ENCODE measurements at regions not wholly inside any gene's neighbourhood (a gene's known extent, or its start where the extent isn't known, plus 50 kb on each side); places are given as distances from the start of the nearest gene placed in this dataset.
"Not testable (repeated sequence)": the region's sequence is repeated elsewhere in the genome, so short reads cannot be mapped to it uniquely, and the experiment has no call there.

- peaks cover 17% of the 10 kb centered on the region for H3K4me1 Mint-ChIP-seq
- H3K27ac Mint-ChIP-seq, result peak overlapping the region; percentile 55
- CTCF ChIA-PET, result interaction anchor here (0.6 to 8.6 kb wide), 9 partner anchors 9 to 393 kb away, joined by 3 to 73 read pairs (median 3); partner anchors contain the start of gene HAPLN3
- ATAC-seq (peak; percentile 88), DNase-seq (peak; percentile 93)
- peaks cover 3% of the 10 kb centered on the region for H3K27me3 Mint-ChIP-seq
- POLR2A ChIA-PET, result no interaction called here
- intact Hi-C loops (cut with DNase I, micrococcal nuclease), result loop anchor here (1.0 to 5.0 kb wide), 3 partner anchors 113 to 395 kb away; partner anchors contain the start of gene AEN (in 1 of the 2)
- H3K9me3 Mint-ChIP-seq (ENCODE audit: low read depth), result no peaks in the 10 kb centered on the region
- peak overlapping the region; percentile 47 for H3K4me3 Mint-ChIP-seq
- H3K36me3 Mint-ChIP-seq (ENCODE audit: low read depth), result no peaks in the 10 kb centered on the region
Measured at GRCh38 chr15:89017370-89018066, 70.7 kb upstream of the ABHD2 start.

- DNase-seq (no peak), ATAC-seq (no peak)
- ChIA-PET POLR2A (interaction anchor here (0.6 kb wide), 1 partner anchor 273 kb away, joined by 3 read pairs; no protein-coding TSS in a partner anchor), CTCF (interaction anchor here (0.8 to 8.6 kb wide), 5 partner anchors 19 to 394 kb away, joined by 3 to 73 read pairs (median 3); no protein-coding TSS in a partner anchor)
- Mint-ChIP-seq H3K4me3 (no peak overlapping the region), H3K9me3 (ENCODE audit: low read depth) (no peaks in the 10 kb centered on the region), H3K27me3 (peaks cover 2% of the 10 kb centered on the region), H3K36me3 (ENCODE audit: low read depth) (no peaks in the 10 kb centered on the region), H3K4me1 (peaks cover 17% of the 10 kb centered on the region), H3K27ac (no peak overlapping the region)
- intact Hi-C loops (cut with DNase I, micrococcal nuclease), result loop anchor here in 1 of 2 experiments (5.0 kb wide), 1 partner anchor 396 kb away; the partner anchor contains the start of gene AEN
Measured at GRCh38 chr15:89018207-89018606, 70.0 kb upstream of the ABHD2 start.

- H3K4me1 Mint-ChIP-seq, result peaks cover 17% of the 10 kb centered on the region
- ChIA-PET POLR2A (no interaction called here), CTCF (interaction anchor here (0.6 to 8.6 kb wide), 2 partner anchors 21 to 116 kb away, joined by 5 to 73 read pairs; no protein-coding TSS in a partner anchor)
- H3K9me3 Mint-ChIP-seq (ENCODE audit: low read depth), result no peaks in the 10 kb centered on the region
- no peaks in the 10 kb centered on the region for H3K36me3 Mint-ChIP-seq (ENCODE audit: low read depth)
- intact Hi-C loops (cut with DNase I, micrococcal nuclease), result loop anchor here in 1 of 2 experiments (5.0 kb wide), 1 partner anchor 397 kb away; the partner anchor contains the start of gene AEN
- H3K27ac Mint-ChIP-seq, result no peak overlapping the region
- ATAC-seq (no peak), DNase-seq (no peak)
- H3K27me3 Mint-ChIP-seq, result peaks cover 2% of the 10 kb centered on the region
- H3K4me3 Mint-ChIP-seq, result no peak overlapping the region
Measured at GRCh38 chr15:89019436-89019835, 68.8 kb upstream of the ABHD2 start.

- no peak for ATAC-seq
- POLR2A ChIA-PET, result no interaction called here
Measured at GRCh38 chr15:89021224-89021623, 67.0 kb upstream of the ABHD2 start.

GRCh38 chr15:89021886-89022285 lies 66.4 kb upstream of the ABHD2 start:
- H3K9me3 Mint-ChIP-seq (ENCODE audit: low read depth); DNase-seq; H3K4me3 Mint-ChIP-seq; POLR2A ChIA-PET; H3K4me1 Mint-ChIP-seq; H3K27ac Mint-ChIP-seq; ATAC-seq; H3K36me3 Mint-ChIP-seq (ENCODE audit: low read depth); H3K27me3 Mint-ChIP-seq; intact Hi-C loops (cut with DNase I, micrococcal nuclease): not testable (repeated sequence)
- CTCF ChIA-PET, result interaction anchor here (1.3 to 8.6 kb wide), 2 partner anchors 118 to 186 kb away, joined by 3 to 73 read pairs; no protein-coding TSS in a partner anchor

More at GRCh38 chr15:89021224-89021623, 67.0 kb upstream of the ABHD2 start:
- peaks cover 14% of the 10 kb centered on the region for H3K4me1 Mint-ChIP-seq
- DNase-seq, result no peak
- H3K27ac Mint-ChIP-seq, result no peak overlapping the region
- H3K9me3 Mint-ChIP-seq (ENCODE audit: low read depth), result no peaks in the 10 kb centered on the region
- no peaks in the 10 kb centered on the region for H3K36me3 Mint-ChIP-seq (ENCODE audit: low read depth)
- H3K27me3 Mint-ChIP-seq, result no peaks in the 10 kb centered on the region
- CTCF ChIA-PET, result interaction anchor here (0.6 to 8.6 kb wide), 3 partner anchors 118 to 395 kb away, joined by 3 to 73 read pairs (median 4); no protein-coding TSS in a partner anchor
- no peak overlapping the region for H3K4me3 Mint-ChIP-seq
- intact Hi-C loops (cut with DNase I, micrococcal nuclease), result no loop called here

- no peaks in the 10 kb centered on the region for H3K36me3 Mint-ChIP-seq (ENCODE audit: low read depth)
- H3K27me3 Mint-ChIP-seq, result peaks cover 2% of the 10 kb centered on the region
- DNase-seq (no peak), ATAC-seq (no peak)
- no peak overlapping the region for H3K4me3 Mint-ChIP-seq
- H3K4me1 Mint-ChIP-seq, result no peaks in the 10 kb centered on the region
- ChIA-PET CTCF (interaction anchor here (0.6 to 8.6 kb wide), 2 partner anchors 8 to 120 kb away, joined by 3 to 73 read pairs; no protein-coding TSS in a partner anchor), POLR2A (no interaction called here)
- intact Hi-C loops (cut with DNase I, micrococcal nuclease), result no loop called here
- no peak overlapping the region for H3K27ac Mint-ChIP-seq
- H3K9me3 Mint-ChIP-seq (ENCODE audit: low read depth), result no peaks in the 10 kb centered on the region
Measured at GRCh38 chr15:89023311-89023961, 64.8 kb upstream of the ABHD2 start.

- peaks cover 2% of the 10 kb centered on the region for H3K27me3 Mint-ChIP-seq
- H3K9me3 Mint-ChIP-seq (ENCODE audit: low read depth), result no peaks in the 10 kb centered on the region
- intact Hi-C loops (cut with DNase I, micrococcal nuclease), result no loop called here
- ChIA-PET POLR2A (no interaction called here), CTCF (interaction anchor here (8.6 kb wide), 1 partner anchor 121 kb away, joined by 73 read pairs; no protein-coding TSS in a partner anchor)
- no peaks in the 10 kb centered on the region for H3K36me3 Mint-ChIP-seq (ENCODE audit: low read depth)
- no peaks in the 10 kb centered on the region for H3K4me1 Mint-ChIP-seq
- DNase-seq (no peak), ATAC-seq (no peak)
- no peak overlapping the region for H3K4me3 Mint-ChIP-seq
- H3K27ac Mint-ChIP-seq, result no peak overlapping the region
Measured at GRCh38 chr15:89024418-89024817, 63.8 kb upstream of the ABHD2 start.

- H3K4me1 Mint-ChIP-seq, result peaks cover 3% of the 10 kb centered on the region
- H3K27me3 Mint-ChIP-seq, result peaks cover 2% of the 10 kb centered on the region
- ATAC-seq (no peak), DNase-seq (no peak)
- no peaks in the 10 kb centered on the region for H3K9me3 Mint-ChIP-seq (ENCODE audit: low read depth)
- ChIA-PET POLR2A (interaction anchor here (0.7 to 1.0 kb wide), 2 partner anchors 62 to 158 kb away, joined by 3 to 4 read pairs; partner anchors contain the start of gene ABHD2), CTCF (interaction anchor here (0.7 kb wide), 1 partner anchor 37 kb away, joined by 4 read pairs; no protein-coding TSS in a partner anchor)
- H3K27ac Mint-ChIP-seq, result no peak overlapping the region
- no peaks in the 10 kb centered on the region for H3K36me3 Mint-ChIP-seq (ENCODE audit: low read depth)
- intact Hi-C loops (cut with DNase I, micrococcal nuclease), result no loop called here
- H3K4me3 Mint-ChIP-seq, result no peak overlapping the region
Measured at GRCh38 chr15:89026167-89026566, 62.1 kb upstream of the ABHD2 start.

GRCh38 chr15:89028036-89028435 lies 60.2 kb upstream of the ABHD2 start:
- CTCF ChIA-PET, result interaction anchor here (0.5 to 1.3 kb wide), 4 partner anchors 28 to 124 kb away, joined by 3 to 7 read pairs (median 4); no protein-coding TSS in a partner anchor
- Mint-ChIP-seq H3K4me1 (peaks cover 3% of the 10 kb centered on the region), H3K9me3 (ENCODE audit: low read depth) (no peaks in the 10 kb centered on the region), H3K36me3 (ENCODE audit: low read depth) (no peaks in the 10 kb centered on the region), H3K4me3 (no peak overlapping the region), H3K27me3 (peaks cover 2% of the 10 kb centered on the region), H3K27ac (no peak overlapping the region)
- intact Hi-C loops (cut with DNase I, micrococcal nuclease), result no loop called here
- POLR2A ChIA-PET, result no interaction called here
- DNase-seq (no peak), ATAC-seq (no peak)

- H3K27ac Mint-ChIP-seq, result no peak overlapping the region
- peaks cover 3% of the 10 kb centered on the region for H3K4me1 Mint-ChIP-seq
- DNase-seq (no peak), ATAC-seq (no peak)
- peaks cover 2% of the 10 kb centered on the region for H3K27me3 Mint-ChIP-seq
- POLR2A ChIA-PET, result no interaction called here
- intact Hi-C loops (cut with DNase I, micrococcal nuclease), result no loop called here
- H3K36me3 Mint-ChIP-seq (ENCODE audit: low read depth), result no peaks in the 10 kb centered on the region
- H3K9me3 Mint-ChIP-seq (ENCODE audit: low read depth), result no peaks in the 10 kb centered on the region
- CTCF ChIA-PET, result interaction anchor here (1.1 to 3.0 kb wide), 3 partner anchors 15 to 126 kb away, joined by 5 to 9 read pairs (median 5); no protein-coding TSS in a partner anchor
- no peak overlapping the region for H3K4me3 Mint-ChIP-seq
Measured at GRCh38 chr15:89030311-89030710, 57.9 kb upstream of the ABHD2 start.

- H3K4me1 Mint-ChIP-seq; ATAC-seq; H3K27me3 Mint-ChIP-seq; DNase-seq; H3K9me3 Mint-ChIP-seq (ENCODE audit: low read depth); H3K27ac Mint-ChIP-seq; intact Hi-C loops (cut with DNase I, micrococcal nuclease); H3K4me3 Mint-ChIP-seq; H3K36me3 Mint-ChIP-seq (ENCODE audit: low read depth); POLR2A ChIA-PET: not testable (repeated sequence)
- CTCF ChIA-PET, result interaction anchor here (1.1 to 3.0 kb wide), 4 partner anchors 17 to 140 kb away, joined by 4 to 9 read pairs (median 5); no protein-coding TSS in a partner anchor
Measured at GRCh38 chr15:89031637-89032285, 56.5 kb upstream of the ABHD2 start.

Data from activated CD4-positive, alpha-beta T cell treated with anti-CD3 and anti-CD28 coated beads for 36 hours (primary cell).